Fibroblast of mammary gland (primary cell): ENCODE measurements at regions not wholly inside any gene's neighbourhood (a gene's known extent, or its start where the extent isn't known, plus 50 kb on each side); places are given as distances from the start of the nearest gene placed in this dataset.

ENCODE experiments used
- DNase-seq: peaks from one replicate; pipeline ENCODE4 v3.0.0-alpha.2; 2010; ENCODE audit warnings: low read depth
- H3K4me3 ChIP-seq: 2 replicates; pipeline ENCODE4 v1.5.1; 2011; ENCODE audit warnings: low read depth, mild to moderate bottlenecking, low read length, moderate library complexity; ENCODE audit not compliant: control insufficient read depth
- TF ChIP-seq, protein P1 (sequence below): conservative IDR thresholded peaks from 2 replicates; pipeline ENCODE4 v1.5.1; 2011; ENCODE audit warnings: low read depth, low read length, inconsistent platforms; ENCODE audit not compliant: control insufficient read depth, insufficient read depth

DNA sequence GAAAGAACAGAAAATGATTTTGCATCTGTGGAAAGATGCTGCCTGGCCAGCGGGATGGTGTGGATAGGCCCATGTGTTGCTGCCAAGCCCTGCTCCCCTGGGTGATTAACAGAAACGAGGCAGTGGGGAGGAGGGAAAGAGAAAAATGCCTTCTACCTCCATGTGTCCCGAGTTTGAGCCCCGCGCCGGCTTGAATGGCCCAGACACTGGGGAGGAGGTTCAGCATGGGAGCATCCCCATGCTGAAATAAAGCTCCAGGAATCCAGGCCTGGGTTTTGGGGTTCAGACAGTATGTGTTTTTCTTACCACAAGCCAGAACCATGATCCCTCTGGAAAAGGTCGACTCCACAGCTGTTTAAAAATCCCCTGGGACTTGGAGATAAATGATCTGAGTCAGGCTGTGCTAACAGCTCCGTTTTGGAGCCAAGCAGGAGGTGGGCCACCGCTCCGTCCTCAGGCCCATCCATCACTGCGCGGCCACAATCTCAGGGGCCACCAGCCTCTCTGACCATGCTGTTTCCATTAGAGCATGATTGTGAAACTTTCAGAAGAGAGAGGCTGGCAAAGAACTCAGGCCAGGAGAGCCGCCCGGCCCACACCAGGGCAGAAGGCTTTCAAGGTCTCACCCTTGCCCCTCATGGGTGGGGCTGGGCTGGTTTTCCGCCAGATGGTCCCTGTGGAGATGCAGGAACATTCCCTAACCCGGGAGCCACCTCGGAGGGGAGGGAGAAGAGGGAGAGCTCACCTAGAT lies 299.7 kb downstream of the ZEB1 start:
- DNase-seq: peak; percentile 98
- TF ChIP-seq, protein P1, sequence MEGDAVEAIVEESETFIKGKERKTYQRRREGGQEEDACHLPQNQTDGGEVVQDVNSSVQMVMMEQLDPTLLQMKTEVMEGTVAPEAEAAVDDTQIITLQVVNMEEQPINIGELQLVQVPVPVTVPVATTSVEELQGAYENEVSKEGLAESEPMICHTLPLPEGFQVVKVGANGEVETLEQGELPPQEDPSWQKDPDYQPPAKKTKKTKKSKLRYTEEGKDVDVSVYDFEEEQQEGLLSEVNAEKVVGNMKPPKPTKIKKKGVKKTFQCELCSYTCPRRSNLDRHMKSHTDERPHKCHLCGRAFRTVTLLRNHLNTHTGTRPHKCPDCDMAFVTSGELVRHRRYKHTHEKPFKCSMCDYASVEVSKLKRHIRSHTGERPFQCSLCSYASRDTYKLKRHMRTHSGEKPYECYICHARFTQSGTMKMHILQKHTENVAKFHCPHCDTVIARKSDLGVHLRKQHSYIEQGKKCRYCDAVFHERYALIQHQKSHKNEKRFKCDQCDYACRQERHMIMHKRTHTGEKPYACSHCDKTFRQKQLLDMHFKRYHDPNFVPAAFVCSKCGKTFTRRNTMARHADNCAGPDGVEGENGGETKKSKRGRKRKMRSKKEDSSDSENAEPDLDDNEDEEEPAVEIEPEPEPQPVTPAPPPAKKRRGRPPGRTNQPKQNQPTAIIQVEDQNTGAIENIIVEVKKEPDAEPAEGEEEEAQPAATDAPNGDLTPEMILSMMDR: no peak
- H3K4me3 ChIP-seq: no peak overlapping the region

DNA sequence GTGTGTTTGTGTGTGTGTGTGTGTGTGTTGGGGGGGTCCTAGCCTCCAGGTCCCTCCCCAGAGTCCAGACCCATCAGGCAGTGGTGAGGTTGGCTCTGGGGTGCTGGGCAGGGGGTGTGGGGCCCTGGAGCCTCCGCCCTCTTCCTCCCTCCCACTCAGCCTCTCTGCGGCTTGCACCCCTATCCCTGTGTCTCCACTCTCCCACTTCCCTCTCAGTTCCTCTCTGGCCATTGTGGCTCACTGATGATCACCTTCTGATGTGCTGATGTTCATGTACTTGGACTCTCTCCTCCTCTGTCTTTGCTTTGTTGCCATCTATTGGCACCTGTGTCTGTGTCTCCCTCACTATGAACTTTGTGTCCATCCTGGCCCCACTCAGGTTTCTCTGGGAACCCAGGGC lies 298.7 kb downstream of the ZEB1 start:
- H3K4me3 ChIP-seq: no peak overlapping the region
- DNase-seq: no peak
- TF ChIP-seq, protein P1: no peak

DNA sequence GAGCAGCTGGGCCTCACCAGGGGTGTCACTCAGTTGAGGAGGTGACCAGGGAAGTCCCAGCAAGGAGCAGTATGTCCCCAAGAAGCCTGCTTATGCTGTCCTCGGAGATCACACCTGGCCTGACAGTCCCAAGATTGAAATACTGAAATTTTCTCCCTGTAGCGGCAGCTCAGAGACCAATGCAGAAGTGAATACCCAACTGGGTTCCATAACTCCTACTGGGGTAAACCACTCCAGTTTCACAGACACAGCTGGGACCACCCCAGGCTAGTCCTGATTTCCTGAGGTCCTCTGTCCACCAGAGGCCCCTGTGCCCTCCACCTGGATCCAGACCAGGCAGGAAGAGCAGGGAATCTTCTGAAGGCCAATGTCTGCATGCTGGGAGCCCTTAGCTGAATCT lies 298.1 kb downstream of the ZEB1 start:
- no peak overlapping the region for H3K4me3 ChIP-seq
- TF ChIP-seq, protein P1: no peak
- no peak for DNase-seq

DNA sequence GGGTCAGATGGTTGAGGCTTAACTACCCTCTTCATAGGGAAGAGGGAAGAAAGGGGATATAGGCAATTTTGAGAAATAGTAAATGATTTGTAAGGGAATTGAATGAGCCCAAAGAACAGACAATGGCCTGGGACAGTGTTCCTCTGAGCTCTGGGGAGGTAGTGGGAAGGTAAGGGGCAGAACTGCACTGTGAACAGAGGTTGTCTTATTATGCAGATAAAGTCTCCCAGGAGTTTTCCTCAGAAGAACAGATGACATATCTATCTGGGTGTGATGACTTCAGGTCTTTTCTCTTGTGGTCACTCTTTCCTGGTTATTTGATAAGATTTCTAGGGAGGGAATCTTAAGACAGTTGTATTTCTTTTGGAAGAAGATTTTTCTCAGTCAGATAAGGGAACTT lies 296.1 kb downstream of the ZEB1 start:
- no peak overlapping the region for H3K4me3 ChIP-seq
- no peak for DNase-seq
- TF ChIP-seq, protein P1: no peak

DNA sequence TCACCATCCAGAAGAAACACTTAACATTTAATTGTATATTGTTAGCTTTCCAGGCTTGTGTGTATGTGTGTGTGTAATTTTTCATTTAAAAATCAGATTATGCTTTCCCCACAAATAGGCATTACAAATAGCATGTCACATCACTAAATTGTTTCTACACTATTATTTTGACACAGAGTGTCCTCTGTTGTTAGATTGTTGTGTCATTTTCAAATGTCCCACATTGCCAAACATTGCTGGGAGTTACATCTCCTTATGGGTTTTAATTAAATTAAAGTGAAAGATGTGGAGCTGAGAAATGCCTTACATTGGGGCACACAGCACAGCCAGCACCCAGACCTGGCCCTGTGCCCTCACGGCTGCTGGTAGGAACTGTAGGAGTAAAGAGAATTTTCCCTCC lies 295.6 kb downstream of the ZEB1 start:
- TF ChIP-seq, protein P1: no peak
- DNase-seq: no peak
- H3K4me3 ChIP-seq: no peak overlapping the region

DNA sequence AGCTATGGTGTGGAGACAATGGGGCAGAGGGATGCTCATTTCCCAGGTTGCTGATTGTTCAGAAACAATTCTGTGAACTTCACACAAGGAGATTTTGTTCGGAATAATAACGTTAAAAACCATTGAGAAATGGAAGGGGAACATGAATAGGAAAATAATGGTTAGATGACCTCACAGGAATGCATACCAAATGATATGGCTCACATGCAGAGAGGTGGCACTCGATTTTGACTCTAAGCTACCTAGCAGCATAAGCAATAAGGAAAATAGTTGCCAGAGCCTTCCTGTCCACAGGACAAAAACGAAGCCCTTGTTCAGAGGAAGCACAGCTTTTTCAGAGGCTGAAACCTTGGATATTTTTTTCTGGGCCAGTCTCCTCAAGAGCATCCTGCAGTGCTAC lies 293.1 kb downstream of the ZEB1 start:
- TF ChIP-seq, protein P1: no peak
- H3K4me3 ChIP-seq: no peak overlapping the region
- no peak for DNase-seq
